Embryonic facial prominence (tissue), 1 donor: ENCODE measurements at regions not wholly inside any gene's neighbourhood (a gene's known extent, or its start where the extent isn't known, plus 50 kb on each side); places are given as distances from the start of the nearest gene placed in this dataset.
"Not testable (repeated sequence)": the region's sequence is repeated elsewhere in the genome, so short reads cannot be mapped to it uniquely, and the experiment has no call there.

Experiments
- DNase-seq: peaks from one replicate; pipeline ENCODE4 v3.0.0-alpha.2; 2016; ENCODE audit errors: extremely low spot score

DNA sequence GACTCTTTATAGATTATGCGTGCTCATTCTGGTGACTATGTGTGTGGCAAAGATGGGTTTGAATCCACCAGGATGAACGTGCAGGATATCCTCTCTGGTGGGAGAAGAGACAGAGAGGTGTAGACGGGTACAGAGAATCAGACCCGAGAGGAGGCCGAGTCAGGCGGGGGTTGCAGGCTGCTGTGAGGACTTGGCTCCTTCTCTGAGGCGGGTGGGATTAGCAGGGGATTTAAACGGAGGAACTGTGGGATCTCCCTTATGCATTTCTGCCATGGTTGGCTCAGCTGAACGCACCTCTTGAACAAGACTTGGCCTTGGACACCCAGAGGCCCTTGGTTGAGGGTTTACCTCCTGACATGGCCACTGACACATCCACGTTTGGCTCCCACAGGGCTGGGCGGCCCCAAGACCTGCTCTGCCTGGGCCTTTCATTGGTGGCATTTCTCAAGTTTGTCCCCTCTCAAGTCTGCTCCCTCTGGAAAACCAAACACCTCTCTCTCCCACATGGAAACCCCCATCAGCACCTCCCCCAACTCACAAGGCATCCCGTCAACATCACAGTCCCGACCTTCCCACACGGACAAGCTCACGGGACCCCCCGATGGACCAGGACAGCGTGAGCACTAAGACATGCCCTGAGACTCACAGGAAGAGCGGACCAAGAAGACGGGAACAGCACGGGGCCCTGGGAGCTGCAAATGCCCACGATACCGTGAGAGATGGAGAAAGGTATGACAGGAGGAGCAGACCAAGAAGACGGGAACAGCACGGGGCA is 158.3 kb downstream of the RTP5 start:
- DNase-seq, result no peak

DNA sequence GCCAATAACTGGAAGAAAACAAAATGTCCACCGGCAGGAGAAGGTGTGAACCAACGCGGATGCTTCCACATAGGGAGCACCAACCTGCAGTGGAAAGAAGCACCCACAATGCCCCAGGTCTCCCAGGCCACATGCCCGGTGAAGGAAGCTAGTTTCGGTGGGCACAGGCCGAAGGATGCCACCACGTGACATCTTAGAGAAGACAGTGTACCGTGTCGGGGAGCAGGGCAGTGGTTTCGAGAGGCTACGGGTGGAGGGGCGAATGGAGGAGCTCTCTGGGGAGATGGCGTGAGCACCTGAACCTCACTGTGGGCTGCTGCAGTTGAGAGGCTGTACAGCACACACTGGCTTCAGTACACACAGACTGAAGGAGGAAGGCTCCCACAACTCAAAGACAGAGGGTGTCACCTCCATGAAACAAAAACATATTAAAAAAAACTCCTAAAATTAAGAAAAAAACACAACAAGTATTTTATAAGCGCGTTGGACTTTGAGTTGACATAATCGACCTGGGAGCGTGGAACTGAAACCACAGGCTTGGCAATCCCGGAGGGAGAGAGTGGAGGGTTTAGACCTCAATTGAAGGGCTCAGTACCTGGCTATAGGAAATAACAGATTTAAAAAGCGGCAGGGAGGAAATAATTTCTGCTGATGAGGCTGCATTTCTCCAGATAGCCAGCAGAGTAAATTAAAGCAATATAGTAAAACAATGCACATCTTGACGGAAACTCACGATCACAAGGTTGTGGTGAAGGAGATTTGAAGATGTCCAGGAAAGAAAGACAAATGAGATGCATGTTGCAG is 160.1 kb downstream of the RTP5 start:
- no peak for DNase-seq

DNA sequence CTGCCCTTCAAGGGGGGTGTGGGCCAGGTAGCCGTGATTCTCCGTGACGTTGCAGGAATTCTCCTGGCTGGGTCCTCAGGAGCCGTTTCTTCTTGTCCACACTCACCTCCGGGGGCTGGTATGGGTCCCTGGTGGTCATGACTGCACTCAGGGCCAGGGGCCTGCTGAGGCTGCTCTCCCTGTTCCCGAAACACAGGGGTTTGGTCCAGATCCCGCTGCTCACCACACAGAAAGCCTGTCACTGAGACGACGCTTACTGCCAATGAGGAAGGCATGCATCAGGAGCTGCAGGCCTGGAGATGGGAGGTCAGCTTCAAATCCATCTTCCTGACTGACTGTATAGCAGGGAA is 160.7 kb downstream of the RTP5 start:
- no peak for DNase-seq

DNA sequence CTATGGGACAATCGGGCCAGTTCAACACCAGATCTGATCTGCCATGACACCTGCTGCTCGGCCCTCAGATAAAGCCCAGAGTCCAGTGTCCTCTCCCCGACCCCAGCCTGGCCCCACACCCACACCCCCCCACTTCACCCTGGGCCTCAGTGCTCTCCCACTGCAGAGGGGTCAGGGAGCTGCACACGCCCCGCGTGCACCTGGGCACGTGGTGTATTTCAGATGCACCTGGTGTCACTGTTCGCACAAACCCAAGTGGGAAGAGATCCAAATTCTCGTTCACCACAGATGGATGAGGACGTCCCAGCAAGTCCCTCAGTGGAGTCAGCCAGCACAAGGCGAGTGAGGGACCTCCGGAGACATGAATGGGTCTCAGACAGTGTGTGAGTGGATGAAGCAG is 161.3 kb downstream of the RTP5 start:
- DNase-seq, result no peak

DNA sequence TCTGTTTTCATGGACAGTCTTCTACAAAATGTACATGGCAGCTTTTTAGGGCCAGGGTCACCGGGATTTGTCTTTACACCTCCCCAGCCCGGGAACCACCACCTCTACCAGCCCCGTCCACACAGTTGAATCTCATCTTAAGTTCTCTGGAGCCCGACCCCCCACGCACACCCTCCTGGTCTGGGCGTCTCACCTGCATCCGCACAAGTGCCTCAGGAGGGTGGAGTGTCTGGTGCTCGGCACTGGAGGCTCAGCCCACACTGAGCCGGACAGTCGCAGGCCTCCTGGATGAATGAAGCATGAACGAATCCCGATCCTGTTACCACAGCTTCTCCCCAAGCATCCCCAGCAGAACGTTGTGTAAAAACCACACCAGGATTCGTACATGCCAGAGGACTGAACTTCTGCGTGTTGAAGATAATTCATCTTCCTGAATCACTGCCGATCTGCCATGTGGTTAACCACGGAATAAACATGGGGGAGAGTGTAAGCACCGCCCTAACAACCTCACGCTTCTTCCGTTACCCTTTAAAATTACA is 162.0 kb downstream of the RTP5 start:
- DNase-seq, result no peak

DNA sequence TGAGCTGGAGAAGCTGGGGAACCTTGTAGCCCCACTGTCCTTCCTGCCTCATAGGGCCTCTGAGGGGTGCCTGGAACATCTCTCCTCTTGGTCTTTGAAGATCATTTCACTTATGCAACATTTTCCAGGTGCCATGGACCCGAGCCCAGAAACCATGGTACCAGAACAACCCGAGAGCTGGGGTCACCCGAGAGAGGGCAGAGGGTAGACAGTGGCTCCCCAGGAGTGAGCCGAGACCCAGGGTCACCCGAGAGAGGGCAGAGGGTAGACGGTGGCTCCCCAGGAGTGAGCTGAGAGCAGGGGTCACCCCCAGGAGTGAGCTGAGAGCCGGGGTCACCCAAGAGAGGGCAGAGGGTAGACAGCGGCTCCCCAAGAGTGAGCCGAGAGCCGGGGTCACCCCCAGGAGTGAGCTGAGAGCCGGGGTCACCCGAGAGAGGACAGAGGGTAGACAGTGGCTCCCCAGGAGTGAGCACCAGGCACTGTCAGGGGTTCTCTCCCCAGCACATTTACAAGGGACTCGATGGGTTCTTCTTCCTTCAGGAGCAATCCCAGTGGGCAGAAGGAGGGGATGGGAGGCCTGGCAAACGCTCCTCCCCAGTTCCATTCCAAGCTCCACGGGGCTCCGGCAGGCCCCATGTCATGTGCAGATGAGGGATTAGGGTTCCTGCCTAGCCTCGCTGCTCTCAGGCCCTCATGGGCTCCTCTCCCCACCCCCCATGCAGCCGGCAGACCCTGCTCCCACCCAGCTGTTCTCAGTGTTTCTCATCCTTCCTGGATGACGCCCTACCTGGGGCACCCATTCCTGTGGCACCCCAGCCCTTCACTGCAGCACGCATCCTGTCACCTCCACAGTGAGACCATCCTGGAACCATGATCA is 163.5 kb downstream of the RTP5 start:
- no peak for DNase-seq

DNA sequence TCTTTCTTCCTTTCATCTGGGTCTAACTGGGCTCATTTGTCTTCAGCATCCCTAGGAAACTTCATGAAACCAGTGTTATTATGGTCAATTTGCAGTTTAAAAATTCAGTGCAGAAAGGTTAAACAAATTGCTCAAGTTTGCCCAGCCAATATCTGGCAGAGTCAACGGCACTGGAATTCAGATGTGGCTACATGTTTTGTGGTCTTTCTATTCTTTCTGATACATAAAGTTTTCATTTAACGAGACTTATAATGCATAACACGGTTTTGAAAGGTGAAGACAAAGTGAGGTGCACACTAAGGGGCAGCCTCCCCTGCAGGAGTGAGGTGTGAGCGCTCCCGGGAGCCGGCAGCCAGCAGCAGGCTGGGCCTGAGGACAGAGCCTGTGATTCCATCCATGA is 164.6 kb downstream of the RTP5 start:
- no peak for DNase-seq

DNA sequence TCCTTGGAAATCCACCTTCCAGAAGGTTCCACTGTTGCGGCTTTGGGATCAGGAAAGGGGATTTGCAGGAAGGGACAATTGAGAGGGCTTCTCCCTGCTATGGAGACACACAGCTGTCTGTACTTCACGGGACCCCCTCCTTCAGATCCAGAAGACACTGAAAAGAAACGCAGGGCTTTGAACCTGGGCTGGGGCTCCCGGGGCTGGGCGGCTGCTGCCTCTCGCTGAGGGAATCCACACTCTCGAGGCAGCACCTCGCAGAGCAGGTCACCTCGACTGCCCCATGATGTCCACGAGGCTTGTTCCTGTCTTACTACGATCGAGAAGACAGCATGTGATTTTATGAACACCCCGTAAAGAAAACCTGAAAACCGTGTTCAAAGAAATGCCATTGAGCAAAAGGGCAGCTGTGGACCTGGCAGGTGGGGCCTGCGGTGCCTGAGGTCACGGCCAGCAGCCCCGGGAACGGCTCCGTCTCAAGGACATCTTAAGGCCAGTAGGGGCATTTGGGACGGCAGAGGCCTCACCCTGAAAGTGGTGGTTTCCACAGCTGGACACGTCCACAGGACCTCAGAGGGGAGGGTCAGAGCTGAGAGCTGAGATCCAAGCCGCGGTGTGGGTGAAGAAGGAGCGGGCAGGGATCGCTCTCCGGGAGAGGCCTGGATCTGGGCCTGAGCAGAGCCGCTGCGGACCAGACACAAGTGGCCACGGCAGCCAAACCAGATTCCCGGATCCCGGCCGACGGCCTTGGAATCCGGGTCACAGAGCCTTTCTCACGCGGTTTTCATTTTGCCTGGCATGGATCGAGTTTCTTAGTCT is 165.7 kb downstream of the RTP5 start:
- DNase-seq, result no peak

DNA sequence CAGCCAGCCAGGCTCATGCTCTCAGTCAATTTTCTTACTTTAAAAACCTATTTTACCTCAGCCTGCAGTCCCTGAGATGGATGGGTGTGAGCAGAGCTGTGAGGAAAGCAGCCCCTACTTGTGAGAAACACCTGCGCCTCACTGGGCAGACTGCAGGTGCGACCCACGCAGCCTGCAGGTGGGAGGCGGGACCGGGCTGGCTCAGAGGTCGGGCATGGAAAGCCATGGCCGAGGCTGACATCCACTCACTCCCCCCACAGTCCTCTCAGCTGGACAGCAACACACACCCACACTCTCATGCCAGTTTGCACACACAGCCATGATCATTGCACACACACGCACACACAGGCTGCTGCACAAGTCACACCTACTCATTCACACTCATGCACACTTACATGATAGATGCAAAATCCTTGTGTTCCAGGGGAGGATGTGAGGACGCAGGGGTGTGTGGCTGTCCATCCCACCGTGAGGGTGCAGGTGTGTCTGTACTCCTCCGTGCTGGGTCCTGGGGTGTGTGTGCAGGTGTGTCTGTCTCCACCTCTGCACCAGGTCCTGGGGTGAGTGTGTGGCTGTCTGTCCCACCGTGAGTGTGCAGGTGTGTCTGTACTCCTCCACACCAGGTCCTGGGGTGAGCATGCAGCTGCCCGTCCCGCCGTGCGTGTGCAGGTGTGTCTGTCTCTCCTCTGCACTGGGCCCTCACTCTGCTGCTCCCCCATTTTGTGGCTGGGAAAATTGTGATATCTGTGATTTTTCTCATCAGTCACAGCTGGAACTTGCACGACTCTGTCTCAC is 166.5 kb downstream of the RTP5 start:
- DNase-seq, result no peak

DNA sequence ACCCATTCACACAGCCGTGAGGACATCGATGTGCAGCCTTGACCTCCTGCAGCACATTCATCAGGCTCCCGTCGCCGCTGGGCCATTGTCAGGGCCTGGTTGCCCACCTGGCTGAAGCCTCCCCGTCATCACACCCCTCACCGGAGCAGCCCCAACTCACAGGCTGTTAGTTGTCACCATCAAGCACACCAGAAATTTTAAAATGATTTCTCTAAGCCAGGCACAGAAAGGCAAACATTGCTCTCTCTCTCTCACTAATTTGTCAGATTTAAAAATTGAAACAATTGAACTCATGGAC is 167.1 kb downstream of the RTP5 start:
- no peak for DNase-seq

DNA sequence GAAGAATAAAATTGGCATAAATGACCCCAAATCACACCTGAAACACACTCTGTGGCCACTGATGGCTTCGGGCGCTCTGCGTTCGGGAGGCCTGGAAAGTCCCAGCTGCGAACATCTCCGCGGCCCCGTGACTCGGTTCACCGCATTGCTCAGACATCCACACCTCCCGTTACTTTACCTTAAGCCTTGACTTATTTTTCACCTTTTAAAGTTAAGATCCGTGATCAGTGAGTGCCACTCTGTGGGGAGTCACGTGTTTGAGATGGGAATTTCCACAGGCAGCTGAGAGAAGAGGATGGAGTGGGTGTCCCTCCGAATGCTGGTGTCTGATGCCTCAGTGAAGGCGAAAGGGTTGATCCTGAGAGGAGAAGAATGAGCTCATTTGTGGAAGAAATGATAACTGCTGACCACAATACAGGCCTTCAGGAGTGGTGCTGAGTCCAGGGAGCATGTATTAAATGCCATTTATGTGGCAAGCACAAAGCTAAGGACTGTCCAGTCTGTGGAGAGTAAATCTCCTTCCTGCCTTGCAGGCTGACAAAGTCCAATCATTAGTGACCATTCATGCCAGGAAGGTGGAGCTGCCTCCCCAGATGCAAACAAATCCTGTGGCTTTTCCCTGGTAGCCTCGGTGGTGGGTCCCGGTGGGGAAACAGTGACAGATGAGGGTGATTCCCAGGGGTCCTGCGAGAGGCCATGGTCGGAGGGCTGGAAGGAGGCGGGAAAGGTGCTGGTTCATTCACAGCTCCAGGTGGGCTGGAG is 168.8 kb downstream of the RTP5 start:
- DNase-seq, result no peak

DNA sequence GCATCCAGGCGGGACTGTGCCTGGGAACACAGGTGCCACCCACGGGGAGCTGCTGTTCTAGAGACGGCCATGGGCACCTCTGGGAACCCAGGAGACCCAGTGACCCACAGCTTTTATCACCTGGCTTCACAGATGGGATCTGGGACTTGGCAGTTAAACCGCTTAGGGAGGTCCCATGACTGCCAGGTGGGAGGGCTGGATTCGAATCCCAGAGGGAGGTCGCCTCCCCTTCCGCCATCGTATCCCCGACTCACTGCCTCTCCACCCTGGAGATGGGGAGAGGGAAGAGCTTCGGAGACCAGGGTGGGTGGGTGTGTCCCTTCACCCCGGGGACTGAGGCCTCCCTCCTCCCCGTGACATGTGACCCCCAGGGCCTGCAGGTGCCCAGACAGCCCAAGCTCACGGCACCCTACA is 169.4 kb downstream of the RTP5 start:
- DNase-seq, result no peak

DNA sequence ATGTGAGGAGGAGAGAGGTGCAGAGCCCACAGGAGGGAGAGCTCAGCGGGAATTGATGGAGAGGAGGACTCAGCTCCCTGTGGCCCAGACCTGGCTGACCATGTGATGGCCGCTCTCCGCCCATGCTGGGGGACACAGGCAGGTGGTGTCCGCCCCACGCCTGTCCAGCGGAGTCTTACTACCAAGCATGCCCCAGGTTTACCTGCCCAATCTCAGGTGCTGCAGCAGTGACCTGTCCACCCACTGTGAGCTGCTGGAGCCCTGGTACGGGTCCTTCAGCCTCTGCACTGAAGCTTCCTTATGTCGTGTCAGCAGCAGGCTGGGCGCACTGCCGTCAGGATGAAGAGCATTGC is 170.8 kb downstream of the RTP5 start:
- DNase-seq, result no peak

DNA sequence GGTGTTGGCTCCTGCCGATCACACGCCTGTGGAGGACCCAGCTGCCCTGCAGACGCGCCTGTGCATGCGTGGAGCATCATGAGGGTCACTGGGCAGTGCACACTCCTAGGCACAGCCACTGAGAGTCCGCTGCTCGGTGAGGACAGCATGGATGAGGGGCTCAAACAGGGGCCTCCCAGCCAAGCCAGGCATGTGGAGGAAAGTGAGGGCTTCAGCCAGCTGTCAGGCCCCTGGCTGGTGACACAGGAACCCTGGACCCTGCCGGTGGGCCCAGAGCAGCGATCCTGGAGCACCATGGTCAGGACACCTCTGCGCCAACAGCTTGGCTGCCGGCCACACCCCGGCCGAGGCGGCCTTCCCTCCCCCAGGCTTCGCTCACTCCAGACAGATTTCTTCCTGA is 171.2 kb downstream of the RTP5 start:
- no peak for DNase-seq

DNA sequence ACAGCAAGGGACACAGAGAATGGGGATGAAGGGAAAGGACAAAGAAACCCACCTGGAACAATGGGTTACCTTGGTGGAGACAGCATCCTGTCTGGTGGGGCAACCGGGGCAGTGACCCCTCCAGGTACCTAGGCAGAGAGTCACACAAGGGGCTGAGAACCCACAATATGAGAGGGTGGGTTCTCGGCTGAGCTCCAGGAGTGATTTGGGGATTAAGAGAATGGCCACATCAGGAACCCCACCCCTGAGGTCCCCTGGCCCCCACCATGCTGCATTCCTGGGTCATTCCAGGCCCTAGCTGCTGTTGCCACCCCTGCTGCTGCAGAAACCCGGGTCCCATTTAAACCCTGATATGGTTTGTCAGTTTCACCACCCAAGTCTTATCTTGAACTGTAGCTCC is 172.3 kb downstream of the RTP5 start:
- DNase-seq, result no peak

DNA sequence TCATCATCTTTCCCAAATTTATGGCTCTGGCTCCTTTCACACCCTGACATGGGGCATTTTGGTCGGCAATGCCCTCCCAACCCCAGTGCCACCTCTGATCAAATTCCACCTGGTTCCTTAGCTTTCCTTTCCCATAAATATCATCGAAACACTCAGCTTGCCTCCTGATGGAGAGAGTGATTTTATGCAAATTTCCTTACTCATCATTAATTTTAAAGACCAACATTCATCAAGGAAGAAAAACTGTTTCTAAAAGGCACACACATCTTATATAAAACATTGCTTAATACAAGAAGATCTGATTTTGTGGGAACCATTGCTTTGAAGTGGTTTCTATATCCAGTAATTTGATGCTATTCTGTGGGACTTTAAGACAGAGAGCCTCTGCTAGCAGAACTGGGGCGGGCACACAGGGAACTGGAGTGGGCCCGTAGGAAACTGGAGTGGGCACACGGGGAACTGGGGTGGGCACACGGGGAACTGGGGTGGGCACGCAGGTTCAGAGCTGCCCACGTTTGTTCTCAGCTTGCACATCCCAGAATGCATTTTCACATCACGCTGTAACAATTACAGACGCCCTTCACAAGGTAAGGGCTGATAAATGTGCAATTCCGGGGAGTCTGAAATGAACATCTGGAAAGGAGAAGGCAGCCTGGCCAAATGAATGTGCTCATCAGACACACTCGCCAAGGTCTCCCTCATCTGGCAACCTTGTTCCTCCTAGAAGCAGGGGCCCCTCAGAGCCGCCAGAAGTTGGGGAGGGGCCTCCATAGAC is 174.2 kb downstream of the RTP5 start:
- DNase-seq, result no peak

DNA sequence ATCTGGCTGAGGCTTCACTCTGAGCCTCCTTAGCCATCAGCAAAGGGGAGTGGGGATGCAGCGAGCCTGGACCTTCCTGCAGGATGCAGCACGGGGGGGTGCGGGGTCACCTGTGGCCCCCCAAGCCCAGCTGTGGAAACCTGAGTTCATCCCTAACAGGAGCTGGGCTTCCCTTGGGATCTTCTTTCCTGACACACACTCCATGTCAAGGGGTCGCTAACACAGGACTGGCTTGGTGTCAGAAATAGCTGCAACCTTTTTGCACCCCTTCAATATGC is 174.7 kb downstream of the RTP5 start:
- no peak for DNase-seq

DNA sequence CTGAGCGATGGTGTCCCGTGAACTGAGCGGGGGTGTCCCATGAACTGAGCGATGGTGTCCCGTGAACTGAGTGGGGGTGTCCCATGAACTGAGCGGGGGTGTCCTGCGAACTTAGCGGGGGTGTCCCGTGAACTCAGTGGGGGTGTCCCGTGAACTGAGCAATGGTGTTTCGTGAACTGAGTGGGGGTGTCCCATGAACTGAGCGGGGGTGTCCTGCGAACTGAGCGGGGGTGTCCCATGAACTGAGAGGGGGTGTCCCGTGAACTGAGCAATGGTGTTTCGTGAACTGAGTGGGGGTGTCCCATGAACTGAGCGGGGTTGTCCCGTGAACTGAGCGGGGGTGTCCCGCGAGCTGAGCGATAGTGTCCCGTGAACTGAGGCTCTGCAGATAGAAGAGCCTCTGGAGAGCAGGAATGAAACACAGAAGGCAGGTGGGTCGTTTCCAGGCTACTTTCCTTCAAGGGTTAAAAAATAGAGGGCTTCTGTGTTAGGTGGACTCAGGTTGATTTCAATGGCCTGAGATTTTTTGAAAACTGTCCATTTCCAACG is 176.1 kb downstream of the RTP5 start:
- DNase-seq, result not testable (repeated sequence)

DNA sequence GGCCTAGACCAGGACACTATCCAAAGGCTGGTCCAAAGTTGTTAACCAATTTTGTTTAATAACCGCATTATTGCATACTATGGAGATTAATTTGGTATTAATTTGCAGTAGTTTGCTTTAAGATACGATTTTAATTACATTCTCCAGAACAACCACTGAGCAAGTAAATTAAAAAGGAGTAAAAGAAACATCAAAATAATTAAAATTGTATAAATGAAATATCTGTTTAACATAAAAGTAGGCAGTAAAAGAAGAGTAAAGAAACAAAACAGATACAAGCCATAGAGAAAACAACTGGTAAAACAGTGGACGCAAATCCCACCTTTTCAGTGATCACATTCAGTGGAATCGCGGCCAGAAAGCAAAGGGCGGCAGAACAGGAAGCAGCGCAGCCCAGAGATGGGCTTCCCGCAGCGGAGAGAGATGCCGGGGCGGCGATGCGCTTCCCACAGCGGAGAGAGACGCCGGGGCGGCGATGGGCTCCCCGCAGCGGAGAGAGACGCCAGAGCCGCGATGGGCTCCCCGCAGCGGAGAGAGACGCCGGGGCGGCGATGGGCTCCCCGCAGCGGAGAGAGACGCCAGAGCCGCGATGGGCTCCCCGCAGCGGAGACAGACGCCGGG is 176.8 kb downstream of the RTP5 start:
- no peak for DNase-seq
